GM19455 (cell line): ENCODE measurements at regions not wholly inside any gene's neighbourhood (a gene's known extent, or its start where the extent isn't known, plus 50 kb on each side); places are given as distances from the start of the nearest gene placed in this dataset.

Experiments
- ATAC-seq: cut with Tn5 transposase; IDR thresholded peaks from one replicate; pipeline ENCODE4 v1.9.1; 2021; ENCODE audit not compliant: unreplicated experiment

GRCh38 chr2:217186668-217187159 is 326.9 kb upstream of the TNP1 start:
- ATAC-seq = no peak

GRCh38 chr2:217186152-217186551 is 326.3 kb upstream of the TNP1 start:
- ATAC-seq = no peak

- no peak for ATAC-seq
Observed at GRCh38 chr2:217185265-217185995, 325.6 kb upstream of the TNP1 start.

GRCh38 chr2:217184242-217184641 is 324.4 kb upstream of the TNP1 start:
- no peak for ATAC-seq

- no peak for ATAC-seq
Observed at GRCh38 chr2:217183471-217183870, 323.6 kb upstream of the TNP1 start.

- no peak for ATAC-seq
Observed at GRCh38 chr2:217182926-217183325, 323.1 kb upstream of the TNP1 start.

GRCh38 chr2:217181512-217181911 is 321.6 kb upstream of the TNP1 start:
- ATAC-seq = no peak

GRCh38 chr2:217179854-217180253 is 320.0 kb upstream of the TNP1 start:
- ATAC-seq = no peak

- ATAC-seq = no peak
Observed at GRCh38 chr2:217178341-217178740, 318.5 kb upstream of the TNP1 start.

- no peak for ATAC-seq
Observed at GRCh38 chr2:217177720-217178119, 317.9 kb upstream of the TNP1 start.

- ATAC-seq = no peak
Observed at GRCh38 chr2:217171874-217172273, 312.0 kb upstream of the TNP1 start.

GRCh38 chr2:217168496-217168895 is 308.6 kb upstream of the TNP1 start:
- ATAC-seq = no peak

GRCh38 chr2:217167531-217167930 is 307.7 kb upstream of the TNP1 start:
- ATAC-seq = no peak

GRCh38 chr2:217166241-217166850 is 306.5 kb upstream of the TNP1 start:
- no peak for ATAC-seq

GRCh38 chr2:217165547-217165946 is 305.7 kb upstream of the TNP1 start:
- no peak for ATAC-seq

- ATAC-seq = no peak
Observed at GRCh38 chr2:217163987-217164386, 304.1 kb upstream of the TNP1 start.

GRCh38 chr2:217162533-217162932 is 302.7 kb upstream of the TNP1 start:
- ATAC-seq = no peak

- ATAC-seq = no peak
Observed at GRCh38 chr2:217160978-217161973, 301.4 kb upstream of the TNP1 start.

- no peak for ATAC-seq
Observed at GRCh38 chr2:217160103-217160743, 300.4 kb upstream of the TNP1 start.

- ATAC-seq = no peak
Observed at GRCh38 chr2:217158928-217159327, 299.1 kb upstream of the TNP1 start.

GRCh38 chr2:217157581-217157980 is 297.7 kb upstream of the TNP1 start:
- no peak for ATAC-seq
